ENCODE measurements at regions not wholly inside any gene's neighbourhood (a gene's known extent, or its start where the extent isn't known, plus 50 kb on each side); places are given as distances from the start of the nearest gene placed in this dataset.

DNA sequence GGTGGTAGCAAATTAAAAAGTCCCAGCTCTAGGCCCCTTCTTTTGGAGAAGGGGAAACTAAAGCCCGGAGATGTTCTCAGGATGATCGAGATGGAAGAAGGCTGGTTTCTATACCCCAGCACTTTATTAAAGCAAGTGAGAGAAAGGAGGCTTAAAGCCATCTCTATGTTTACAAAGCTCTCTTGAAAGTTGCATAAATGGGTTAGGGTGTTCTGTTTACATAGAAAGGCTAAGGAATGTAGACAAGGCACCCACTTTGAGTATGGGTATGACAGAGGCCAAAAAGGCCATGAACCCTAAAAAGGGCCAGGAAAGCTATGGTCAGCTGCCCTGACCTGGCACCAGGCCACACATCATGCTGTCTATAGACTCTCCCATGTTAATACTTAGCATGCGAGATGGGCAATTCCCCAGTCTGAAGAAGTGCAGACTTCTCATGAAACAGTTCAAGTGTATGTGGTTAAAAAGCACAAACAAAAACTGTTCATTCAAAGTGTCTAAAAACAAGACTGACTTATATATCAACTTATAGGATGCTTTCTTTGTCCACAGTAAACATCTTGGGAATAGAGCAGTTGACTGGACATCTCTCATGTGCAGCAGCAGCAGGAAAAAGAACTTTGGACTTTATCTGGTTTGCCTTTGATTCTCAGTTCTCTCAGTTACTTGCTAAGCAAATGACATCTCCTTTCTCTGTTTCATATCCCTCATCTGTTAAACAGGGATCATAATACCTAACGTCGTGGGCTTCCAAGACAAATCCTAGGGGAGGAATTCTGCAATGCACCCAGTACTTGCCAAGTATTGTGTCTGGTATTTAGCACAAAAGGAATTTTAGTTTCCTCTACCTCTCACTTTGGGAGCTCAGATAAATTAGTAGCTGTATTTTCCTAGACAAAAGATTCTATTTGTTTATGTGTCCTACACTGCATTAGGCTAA lies 521.6 kb downstream of the PLPP3 start:
- Histone ChIP-seq H3K27ac (ENCODE audit: low read depth, low read length) (no peak overlapping the region), H3K27me3 (ENCODE audit: control insufficient read depth, insufficient read depth, low read length) (no peaks in the 10 kb centered on the region), H3K36me3 (ENCODE audit: control insufficient read depth, insufficient read depth, low read length) (no peaks in the 10 kb centered on the region), H3K4me3 (ENCODE audit: low read depth, low read length) (no peak overlapping the region), H3K4me1 (ENCODE audit: control insufficient read depth, insufficient read depth, low read length) (no peaks in the 10 kb centered on the region), H3K9me3 (ENCODE audit: control insufficient read depth, insufficient read depth, low read length) (no peaks in the 10 kb centered on the region), H3K9ac (ENCODE audit: low read depth, low read length) (no peak overlapping the region)

DNA sequence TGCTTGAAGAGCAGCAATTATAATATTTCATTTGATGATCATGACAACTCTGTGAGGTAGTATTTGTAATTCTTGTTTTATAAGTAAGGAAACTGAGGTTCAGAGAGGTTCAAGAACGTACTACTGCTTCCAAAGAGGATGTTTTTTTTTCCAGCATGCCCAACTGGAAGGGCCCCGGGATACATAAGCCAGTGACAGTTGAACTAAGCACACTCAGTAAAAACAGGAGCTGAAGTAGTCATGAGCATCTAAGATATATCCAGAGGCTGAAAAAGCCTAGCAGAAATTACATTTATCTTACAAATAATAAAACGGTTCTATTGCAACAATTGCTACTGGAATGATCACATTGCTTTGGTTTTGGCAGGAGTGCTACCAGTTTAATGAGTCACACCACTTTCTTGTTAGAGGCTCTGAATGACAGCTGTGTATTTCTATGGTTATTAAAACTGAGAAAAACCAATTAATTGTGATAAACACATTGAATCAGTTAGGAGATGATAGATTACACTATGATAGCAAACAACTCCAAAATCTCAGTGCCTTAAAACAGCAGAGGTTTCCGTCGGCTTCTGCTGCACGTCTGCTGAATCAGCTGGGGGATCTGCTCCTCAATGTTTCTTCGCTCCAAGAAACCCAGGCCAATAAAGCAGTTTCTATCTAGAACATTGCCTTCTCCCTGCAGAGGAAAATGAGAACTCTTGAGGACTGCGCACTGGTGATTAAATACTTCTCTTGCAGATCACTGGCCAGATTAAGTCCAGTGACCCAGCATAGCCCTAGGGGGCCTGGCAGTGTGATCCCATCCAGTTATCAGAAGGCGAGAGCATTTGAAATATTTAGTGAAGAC lies 522.7 kb downstream of the PLPP3 start:
- Histone ChIP-seq H3K27ac (ENCODE audit: low read depth, low read length) (no peak overlapping the region), H3K9ac (ENCODE audit: low read depth, low read length) (no peak overlapping the region), H3K4me1 (ENCODE audit: control insufficient read depth, insufficient read depth, low read length) (no peaks in the 10 kb centered on the region), H3K27me3 (ENCODE audit: control insufficient read depth, insufficient read depth, low read length) (no peaks in the 10 kb centered on the region), H3K36me3 (ENCODE audit: control insufficient read depth, insufficient read depth, low read length) (no peaks in the 10 kb centered on the region), H3K9me3 (ENCODE audit: control insufficient read depth, insufficient read depth, low read length) (no peaks in the 10 kb centered on the region), H3K4me3 (ENCODE audit: low read depth, low read length) (no peak overlapping the region)

DNA sequence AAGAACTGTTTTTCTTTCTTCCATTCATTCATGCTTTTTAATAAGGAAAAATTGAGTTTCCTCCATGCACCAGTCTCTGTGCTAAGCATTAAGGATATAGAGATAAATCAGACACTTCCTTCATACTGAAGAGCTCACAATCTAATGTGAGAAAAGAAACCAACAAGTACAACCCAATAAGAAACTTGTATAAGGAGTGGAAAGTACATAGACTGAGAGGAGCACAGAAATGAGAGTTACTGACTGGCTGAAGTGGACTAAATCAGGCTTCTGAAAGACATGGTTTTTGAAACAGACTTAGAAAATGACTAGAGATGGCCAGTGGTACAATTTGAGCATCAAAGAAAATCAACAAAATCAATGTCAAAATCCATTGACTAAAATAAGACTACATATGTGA lies 524.4 kb downstream of the PLPP3 start:
- H3K9me3 ChIP-seq (ENCODE audit: control insufficient read depth, insufficient read depth, low read length), result no peaks in the 10 kb centered on the region
- H3K4me1 ChIP-seq (ENCODE audit: control insufficient read depth, insufficient read depth, low read length), result no peaks in the 10 kb centered on the region
- no peak overlapping the region for H3K4me3 ChIP-seq (ENCODE audit: low read depth, low read length)
- H3K27ac ChIP-seq (ENCODE audit: low read depth, low read length), result no peak overlapping the region
- H3K36me3 ChIP-seq (ENCODE audit: control insufficient read depth, insufficient read depth, low read length), result no peaks in the 10 kb centered on the region
- H3K9ac ChIP-seq (ENCODE audit: low read depth, low read length), result no peak overlapping the region
- H3K27me3 ChIP-seq (ENCODE audit: control insufficient read depth, insufficient read depth, low read length), result no peaks in the 10 kb centered on the region

DNA sequence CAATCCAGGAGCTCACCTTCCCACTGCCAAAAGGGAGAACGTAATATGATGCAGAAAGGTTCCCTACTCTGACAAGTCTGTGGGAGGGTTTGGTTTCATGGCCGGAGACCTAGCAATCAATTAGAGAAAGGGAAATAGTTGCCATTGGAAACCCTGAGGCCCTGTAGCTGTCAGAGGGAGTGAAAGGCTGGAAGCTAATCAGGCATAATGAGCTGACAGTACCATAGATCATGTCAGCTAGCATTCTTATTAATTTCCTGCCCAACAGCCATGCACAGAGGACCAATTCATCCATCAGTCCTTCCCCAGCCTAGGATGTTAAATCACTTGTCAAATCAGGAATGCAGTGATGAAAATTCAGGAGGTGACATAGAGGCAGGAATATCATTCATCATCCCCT lies 527.3 kb downstream of the PLPP3 start:
- Histone ChIP-seq H3K4me1 (ENCODE audit: control insufficient read depth, insufficient read depth, low read length) (no peaks in the 10 kb centered on the region), H3K27me3 (ENCODE audit: control insufficient read depth, insufficient read depth, low read length) (no peaks in the 10 kb centered on the region), H3K4me3 (ENCODE audit: low read depth, low read length) (no peak overlapping the region), H3K36me3 (ENCODE audit: control insufficient read depth, insufficient read depth, low read length) (no peaks in the 10 kb centered on the region), H3K27ac (ENCODE audit: low read depth, low read length) (no peak overlapping the region), H3K9me3 (ENCODE audit: control insufficient read depth, insufficient read depth, low read length) (no peaks in the 10 kb centered on the region), H3K9ac (ENCODE audit: low read depth, low read length) (no peak overlapping the region)

DNA sequence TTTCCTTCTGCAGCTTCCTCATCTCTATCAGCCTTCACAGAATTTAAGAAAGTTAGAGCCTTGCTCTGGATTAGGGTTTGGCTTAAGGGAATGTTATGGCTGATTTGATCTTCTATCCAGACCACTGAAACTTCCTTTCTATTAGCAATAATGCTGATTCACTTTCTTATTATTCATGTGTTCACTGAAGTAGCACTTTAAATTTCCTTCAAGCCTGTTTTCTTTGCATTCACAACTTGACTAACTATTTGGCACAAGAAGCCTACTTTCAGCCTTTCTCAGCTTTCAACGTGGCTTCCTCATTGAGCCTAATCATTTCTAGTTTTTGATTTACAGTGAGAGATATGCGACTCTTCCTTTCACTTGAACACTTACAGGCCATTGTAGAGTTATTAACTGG lies 528.5 kb downstream of the PLPP3 start:
- Histone ChIP-seq H3K9ac (ENCODE audit: low read depth, low read length) (no peak overlapping the region), H3K4me3 (ENCODE audit: low read depth, low read length) (no peak overlapping the region), H3K27ac (ENCODE audit: low read depth, low read length) (no peak overlapping the region), H3K27me3 (ENCODE audit: control insufficient read depth, insufficient read depth, low read length) (no peaks in the 10 kb centered on the region), H3K9me3 (ENCODE audit: control insufficient read depth, insufficient read depth, low read length) (no peaks in the 10 kb centered on the region), H3K36me3 (ENCODE audit: control insufficient read depth, insufficient read depth, low read length) (no peaks in the 10 kb centered on the region), H3K4me1 (ENCODE audit: control insufficient read depth, insufficient read depth, low read length) (no peaks in the 10 kb centered on the region)

- H3K9ac ChIP-seq (ENCODE audit: low read depth, low read length), result no peak overlapping the region
- H3K27me3 ChIP-seq (ENCODE audit: control insufficient read depth, insufficient read depth, low read length), result no peaks in the 10 kb centered on the region
- H3K27ac ChIP-seq (ENCODE audit: low read depth, low read length), result no peak overlapping the region
- no peaks in the 10 kb centered on the region for H3K9me3 ChIP-seq (ENCODE audit: control insufficient read depth, insufficient read depth, low read length)
- H3K4me1 ChIP-seq (ENCODE audit: control insufficient read depth, insufficient read depth, low read length), result no peaks in the 10 kb centered on the region
- no peaks in the 10 kb centered on the region for H3K36me3 ChIP-seq (ENCODE audit: control insufficient read depth, insufficient read depth, low read length)
- H3K4me3 ChIP-seq (ENCODE audit: low read depth, low read length), result no peak overlapping the region
Observed at GRCh38 chr1:56045477-56045876, 533.9 kb downstream of the PLPP3 start.

GRCh38 chr1:56045062-56045461 lies 534.3 kb downstream of the PLPP3 start:
- Histone ChIP-seq H3K27me3 (ENCODE audit: control insufficient read depth, insufficient read depth, low read length) (no peaks in the 10 kb centered on the region), H3K9me3 (ENCODE audit: control insufficient read depth, insufficient read depth, low read length) (no peaks in the 10 kb centered on the region), H3K27ac (ENCODE audit: low read depth, low read length) (no peak overlapping the region), H3K9ac (ENCODE audit: low read depth, low read length) (no peak overlapping the region), H3K4me3 (ENCODE audit: low read depth, low read length) (no peak overlapping the region), H3K4me1 (ENCODE audit: control insufficient read depth, insufficient read depth, low read length) (no peaks in the 10 kb centered on the region), H3K36me3 (ENCODE audit: control insufficient read depth, insufficient read depth, low read length) (no peaks in the 10 kb centered on the region)

GRCh38 chr1:56036479-56036878 lies 542.9 kb downstream of the PLPP3 start:
- no peaks in the 10 kb centered on the region for H3K27me3 ChIP-seq (ENCODE audit: control insufficient read depth, insufficient read depth, low read length)
- H3K4me3 ChIP-seq (ENCODE audit: low read depth, low read length), result no peak overlapping the region
- no peaks in the 10 kb centered on the region for H3K4me1 ChIP-seq (ENCODE audit: control insufficient read depth, insufficient read depth, low read length)

GRCh38 chr1:56034847-56035481 lies 544.4 kb downstream of the PLPP3 start:
- H3K4me3 ChIP-seq (ENCODE audit: low read depth, low read length), result no peak overlapping the region
- H3K9me3 ChIP-seq (ENCODE audit: control insufficient read depth, insufficient read depth, low read length), result no peaks in the 10 kb centered on the region
- H3K27me3 ChIP-seq (ENCODE audit: control insufficient read depth, insufficient read depth, low read length), result no peaks in the 10 kb centered on the region
- no peak overlapping the region for H3K9ac ChIP-seq (ENCODE audit: low read depth, low read length)
- H3K36me3 ChIP-seq (ENCODE audit: control insufficient read depth, insufficient read depth, low read length), result no peaks in the 10 kb centered on the region
- no peak overlapping the region for H3K27ac ChIP-seq (ENCODE audit: low read depth, low read length)
- H3K4me1 ChIP-seq (ENCODE audit: control insufficient read depth, insufficient read depth, low read length), result no peaks in the 10 kb centered on the region

More at GRCh38 chr1:56036479-56036878, 542.9 kb downstream of the PLPP3 start:
- H3K36me3 ChIP-seq (ENCODE audit: control insufficient read depth, insufficient read depth, low read length), result no peaks in the 10 kb centered on the region
- H3K9me3 ChIP-seq (ENCODE audit: control insufficient read depth, insufficient read depth, low read length), result no peaks in the 10 kb centered on the region
- H3K9ac ChIP-seq (ENCODE audit: low read depth, low read length), result no peak overlapping the region
- no peak overlapping the region for H3K27ac ChIP-seq (ENCODE audit: low read depth, low read length)

GRCh38 chr1:56034222-56034621 lies 545.1 kb downstream of the PLPP3 start:
- H3K27ac ChIP-seq (ENCODE audit: low read depth, low read length), result no peak overlapping the region
- H3K27me3 ChIP-seq (ENCODE audit: control insufficient read depth, insufficient read depth, low read length), result no peaks in the 10 kb centered on the region
- no peaks in the 10 kb centered on the region for H3K4me1 ChIP-seq (ENCODE audit: control insufficient read depth, insufficient read depth, low read length)
- no peaks in the 10 kb centered on the region for H3K9me3 ChIP-seq (ENCODE audit: control insufficient read depth, insufficient read depth, low read length)
- H3K4me3 ChIP-seq (ENCODE audit: low read depth, low read length), result no peak overlapping the region
- H3K36me3 ChIP-seq (ENCODE audit: control insufficient read depth, insufficient read depth, low read length), result no peaks in the 10 kb centered on the region
- no peak overlapping the region for H3K9ac ChIP-seq (ENCODE audit: low read depth, low read length)

All from HUES48 (cell line).